Activated CD8-positive, alpha-beta T cell treated with anti-CD3 and anti-CD28 coated beads, Interleukin-2, amount 10 ng/mL, durations not matched to agents 7 days and 5 days (primary cell): ENCODE measurements at regions not wholly inside any gene's neighbourhood (a gene's known extent, or its start where the extent isn't known, plus 50 kb on each side); places are given as distances from the start of the nearest gene placed in this dataset.
"Not testable (repeated sequence)": the region's sequence is repeated elsewhere in the genome, so short reads cannot be mapped to it uniquely, and the experiment has no call there.

Experiments used
- ATAC-seq: fragments of 150-1000 bp; cut with Tn5 transposase; one replicate; pipeline ENCODE4 v1.10.0; 2021; ENCODE audit warnings: moderate library complexity
- CTCF ChIA-PET: fragments of 350-600 bp; sonication (Branson Sonifier 250); formaldehyde crosslinking; loops from one replicate; lab custom pipeline; 2021; ENCODE audit warnings: antibody characterized with exemption; lab: Charles Lee
- POLR2A ChIA-PET: fragments of 350-600 bp; sonication (Branson Sonifier 250); formaldehyde crosslinking; loops from one replicate; lab custom pipeline; 2021; ENCODE audit warnings: antibody characterized with exemption; lab: Charles Lee
- DNase-seq: peaks from one replicate; pipeline ENCODE4 v3.0.0-alpha.2; 2020
- H3K27ac Mint-ChIP-seq: one replicate; pipeline ENCODE4 v1.8.0; 2021; ENCODE audit warnings: mild to moderate bottlenecking, mixed read lengths
- H3K27me3 Mint-ChIP-seq: one replicate; pipeline ENCODE4 v1.8.0; 2021; ENCODE audit warnings: low read depth, mixed read lengths
- H3K36me3 Mint-ChIP-seq: one replicate; pipeline ENCODE4 v1.8.0; 2021; ENCODE audit warnings: low read depth, mixed read lengths
- H3K4me1 Mint-ChIP-seq: one replicate; pipeline ENCODE4 v1.8.0; 2021; ENCODE audit warnings: low read depth, mixed read lengths
- H3K4me3 Mint-ChIP-seq: one replicate; pipeline ENCODE4 v1.8.0; 2021; ENCODE audit warnings: mild to moderate bottlenecking, mixed read lengths
- H3K9me3 Mint-ChIP-seq: one replicate; pipeline ENCODE4 v1.8.0; 2022; ENCODE audit warnings: mixed read lengths; ENCODE audit not compliant: insufficient read depth

DNA sequence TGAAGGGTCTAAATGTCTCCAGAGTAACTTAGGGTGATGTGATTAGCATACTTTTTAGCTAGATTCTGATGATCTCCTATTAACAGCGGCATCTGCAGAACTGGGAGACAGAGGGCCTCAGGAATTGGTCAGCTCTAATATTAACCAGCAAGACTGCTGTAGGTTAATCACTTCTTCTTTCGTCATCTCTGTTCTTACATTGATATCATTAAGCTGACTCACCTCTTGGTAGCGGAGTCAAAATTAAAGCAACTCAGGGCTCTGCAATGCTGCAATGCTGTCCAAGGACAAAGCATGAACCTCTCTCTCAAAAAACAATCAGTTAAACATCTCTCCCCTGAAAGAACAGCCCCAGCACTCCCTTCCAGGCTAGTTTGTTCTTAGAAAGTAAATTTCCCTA, 57.5 kb upstream of the TRA2B start:
- Mint-ChIP-seq H3K27ac (no peak overlapping the region), H3K36me3 (no peaks in the 10 kb centered on the region), H3K4me1 (no peaks in the 10 kb centered on the region), H3K9me3 (no peaks in the 10 kb centered on the region), H3K27me3 (peaks cover 23% of the 10 kb centered on the region), H3K4me3 (no peak overlapping the region)
- ATAC-seq (no peak), DNase-seq (no peak)
- ChIA-PET POLR2A (no interaction called here), CTCF (interaction anchor here (0.7 to 1.4 kb wide), 3 partner anchors 14 to 544 kb away, joined by 3 to 4 read pairs (median 4); no protein-coding TSS in a partner anchor)

DNA sequence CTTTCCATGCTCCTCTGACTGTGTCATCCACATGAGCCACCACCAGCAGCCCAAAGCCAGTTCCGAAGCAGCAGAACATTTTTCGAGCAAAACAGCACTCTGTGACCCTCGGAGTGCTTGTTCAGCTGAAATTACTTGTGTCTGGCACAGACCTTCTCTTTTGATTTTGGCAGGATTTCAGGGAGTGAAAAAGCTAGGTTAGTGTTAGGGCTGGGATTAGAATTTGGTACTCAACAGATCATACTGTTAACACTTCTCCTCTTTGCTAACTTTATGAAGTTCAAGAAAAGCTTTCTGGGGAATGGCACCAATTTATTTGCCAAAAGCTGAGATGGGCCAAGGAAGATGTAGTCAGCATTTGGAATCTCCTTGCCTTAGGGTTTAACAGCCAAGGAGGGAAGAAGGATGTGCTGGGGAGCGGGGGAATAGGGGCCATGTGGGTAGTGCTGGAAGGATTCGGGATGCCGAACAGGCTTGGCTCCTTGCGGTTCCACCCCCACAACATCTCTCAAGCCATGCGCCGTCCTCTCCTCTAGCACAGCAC, 55.1 kb upstream of the TRA2B start:
- CTCF ChIA-PET: interaction anchor here (1.9 to 2.2 kb wide), 2 partner anchors 49 to 547 kb away, joined by 7 to 8 read pairs; no protein-coding TSS in a partner anchor
- POLR2A ChIA-PET: no interaction called here
- Mint-ChIP-seq H3K9me3 (no peaks in the 10 kb centered on the region), H3K36me3 (no peaks in the 10 kb centered on the region), H3K4me1 (no peaks in the 10 kb centered on the region), H3K27ac (no peak overlapping the region), H3K27me3 (peaks cover 16% of the 10 kb centered on the region), H3K4me3 (no peak overlapping the region)
- DNase-seq (no peak), ATAC-seq (no peak)

- POLR2A ChIA-PET, H3K4me3 Mint-ChIP-seq, H3K36me3 Mint-ChIP-seq, DNase-seq, H3K27ac Mint-ChIP-seq, H3K4me1 Mint-ChIP-seq, H3K27me3 Mint-ChIP-seq, H3K9me3 Mint-ChIP-seq: not testable (repeated sequence)
- CTCF ChIA-PET: interaction anchor here (2.0 kb wide), 1 partner anchor 13 kb away, joined by 7 read pairs; no protein-coding TSS in a partner anchor
- ATAC-seq: peak; percentile 63
Observed at GRCh38 chr3:185990995-185991394, 53.2 kb upstream of the TRA2B start.

DNA sequence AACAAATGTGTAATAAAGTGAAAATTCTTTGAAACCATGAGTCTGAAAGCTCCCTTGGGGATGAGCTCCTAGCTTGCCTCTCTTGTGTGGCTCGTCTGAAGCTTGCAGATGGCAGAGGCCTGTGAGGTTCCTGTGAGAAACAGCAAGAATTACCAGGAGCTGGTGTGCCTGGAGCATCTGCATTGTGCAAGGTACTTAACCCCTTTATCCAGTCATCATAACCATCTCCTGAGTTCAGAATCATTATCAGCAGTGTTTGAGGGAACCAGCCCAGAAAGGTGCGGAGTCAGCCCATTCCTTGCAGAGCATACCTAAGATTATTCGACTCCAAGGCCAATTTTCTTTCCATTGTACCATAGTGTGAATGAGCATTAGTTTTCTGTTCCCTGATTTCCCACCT, 51.7 kb upstream of the TRA2B start:
- no peaks in the 10 kb centered on the region for H3K9me3 Mint-ChIP-seq
- no peak overlapping the region for H3K27ac Mint-ChIP-seq
- H3K36me3 Mint-ChIP-seq: no peaks in the 10 kb centered on the region
- no peak overlapping the region for H3K4me3 Mint-ChIP-seq
- no peak for ATAC-seq
- CTCF ChIA-PET: interaction anchor here (1.1 to 2.0 kb wide), 2 partner anchors 10 to 12 kb away, joined by 3 to 7 read pairs; no protein-coding TSS in a partner anchor
- peaks cover 7% of the 10 kb centered on the region for H3K27me3 Mint-ChIP-seq
- no peak for DNase-seq
- no peaks in the 10 kb centered on the region for H3K4me1 Mint-ChIP-seq
- POLR2A ChIA-PET: no interaction called here

GRCh38 chr3:185988816-185989175, 51.0 kb upstream of the TRA2B start:
- no peaks in the 10 kb centered on the region for H3K4me1 Mint-ChIP-seq
- POLR2A ChIA-PET: no interaction called here
- DNase-seq (no peak), ATAC-seq (no peak)
- CTCF ChIA-PET: interaction anchor here (1.0 kb wide), 1 partner anchor 254 kb away, joined by 3 read pairs; no protein-coding TSS in a partner anchor
- no peaks in the 10 kb centered on the region for H3K36me3 Mint-ChIP-seq
- H3K9me3 Mint-ChIP-seq: no peaks in the 10 kb centered on the region
- no peak overlapping the region for H3K27ac Mint-ChIP-seq
- H3K27me3 Mint-ChIP-seq: peaks cover 7% of the 10 kb centered on the region
- H3K4me3 Mint-ChIP-seq: no peak overlapping the region

DNA sequence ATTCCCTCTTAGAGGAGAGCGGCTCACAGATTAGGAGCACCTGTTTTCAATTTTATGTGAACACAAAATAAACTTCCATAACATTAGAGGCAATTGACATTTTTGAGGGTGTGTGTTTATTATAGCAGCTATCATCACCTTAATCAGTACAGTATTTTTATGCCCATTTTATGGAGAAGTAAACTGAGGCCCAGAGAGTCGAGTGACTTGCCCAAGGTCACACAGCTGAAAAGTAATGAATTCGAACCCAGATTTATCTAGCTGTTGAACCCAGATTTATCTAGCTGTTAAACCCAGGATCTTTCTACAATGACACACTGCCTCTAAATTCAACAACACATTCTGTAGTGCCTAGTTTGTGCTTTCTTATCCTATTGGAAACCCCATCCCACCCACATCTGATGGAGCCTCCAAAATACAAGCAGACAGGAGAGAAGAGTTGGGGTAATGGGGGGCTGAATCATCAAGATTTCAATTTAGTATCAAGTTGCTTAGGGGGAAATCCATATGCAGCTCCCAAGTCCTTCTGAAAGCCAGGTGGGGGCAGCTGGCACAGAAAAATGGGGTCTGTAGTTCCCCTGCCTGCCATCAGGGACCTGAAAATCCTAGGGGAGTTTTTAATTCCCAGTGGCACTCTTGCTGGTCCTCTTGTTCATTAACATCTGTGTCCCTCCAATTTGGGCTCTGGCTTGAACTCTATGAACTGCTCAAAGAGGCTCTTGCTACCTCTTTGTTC, 50.4 kb upstream of the TRA2B start:
- Mint-ChIP-seq H3K4me3 (no peak overlapping the region), H3K27me3 (peaks cover 5% of the 10 kb centered on the region), H3K27ac (no peak overlapping the region), H3K36me3 (no peaks in the 10 kb centered on the region), H3K4me1 (peaks cover 4% of the 10 kb centered on the region), H3K9me3 (no peaks in the 10 kb centered on the region)
- ChIA-PET CTCF (interaction anchor here (0.8 to 1.8 kb wide), 4 partner anchors 11 to 552 kb away, joined by 3 to 8 read pairs (median 3); no protein-coding TSS in a partner anchor), POLR2A (no interaction called here)
- ATAC-seq (no peak), DNase-seq (no peak)
